ENCODE measurements at regions not wholly inside any gene's neighbourhood (a gene's known extent, or its start where the extent isn't known, plus 50 kb on each side); places are given as distances from the start of the nearest gene placed in this dataset.

DNA sequence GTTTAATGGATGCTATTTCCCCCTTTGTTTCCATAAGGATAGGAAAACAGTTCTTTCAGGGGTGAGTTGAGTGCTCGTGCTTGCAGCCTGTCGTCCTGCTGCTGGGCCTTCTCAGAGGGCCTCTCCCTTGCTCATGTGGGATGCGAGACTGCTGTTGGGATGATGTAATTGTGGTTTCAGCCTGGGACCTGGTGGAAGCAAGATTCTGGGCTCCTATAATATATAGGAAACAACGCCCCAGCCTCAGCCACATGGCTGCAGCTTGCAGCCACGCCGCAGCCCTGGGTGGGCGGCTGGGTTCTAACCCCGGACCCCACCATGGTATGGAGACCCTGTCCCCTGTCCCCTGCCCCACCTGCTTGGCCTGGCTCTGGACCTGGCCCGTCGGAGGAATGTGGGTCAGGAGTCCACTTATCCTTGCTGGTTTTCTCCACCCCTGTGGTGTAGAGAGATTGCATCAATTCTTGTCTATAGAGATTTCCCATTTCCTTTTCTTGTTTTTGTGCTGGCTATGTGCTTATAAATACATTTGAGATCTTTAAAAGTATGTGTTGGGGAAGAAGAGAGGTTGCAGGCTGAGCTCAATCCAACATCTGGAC, 357.8 kb downstream of the SIPA1L2 start:
- ChIA-PET CTCF (no interaction called here), POLR2A (no interaction called here)
- no peak for TF ChIP-seq SP1 (IDR thresholded peaks at IDR 0.05)
- DNase-seq (ENCODE audit: extremely low spot score) = no peak

DNA sequence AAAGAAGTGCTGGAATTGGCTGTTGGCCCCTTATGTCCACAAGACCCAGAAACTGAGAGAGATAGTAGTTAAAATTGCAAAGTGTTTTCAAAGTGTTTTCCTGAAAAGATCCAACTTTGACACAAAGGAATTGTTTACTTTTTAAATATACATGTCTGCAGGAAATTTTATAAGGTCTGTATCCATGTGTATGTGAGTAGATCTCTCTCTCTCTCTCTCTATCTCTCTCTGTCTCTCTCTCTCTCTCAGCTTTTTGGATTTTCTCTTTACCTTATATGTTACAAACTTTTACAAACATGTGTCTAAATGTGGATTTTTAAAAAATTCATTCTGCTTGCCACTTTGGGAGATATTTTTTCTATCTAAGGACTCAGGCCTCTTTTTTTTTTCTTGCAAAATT, 358.6 kb downstream of the SIPA1L2 start:
- no peak for DNase-seq (ENCODE audit: extremely low spot score)
- ChIA-PET CTCF (no interaction called here), POLR2A (no interaction called here)
- no peak for TF ChIP-seq TARDBP (IDR thresholded peaks at IDR 0.05)

GRCh38 chr1:232269988-232270387, 359.9 kb downstream of the SIPA1L2 start:
- ChIA-PET POLR2A (no interaction called here), CTCF (no interaction called here)
- DNase-seq (ENCODE audit: extremely low spot score) = no peak
- TF ChIP-seq SUZ12 (IDR thresholded peaks at IDR 0.05) (no peak), HDGF (IDR thresholded peaks at IDR 0.05; ENCODE audit: borderline replicate concordance) (no peak), BHLHE40 (IDR thresholded peaks at IDR 0.05; ENCODE audit: borderline replicate concordance) (no peak), CTBP1 (IDR thresholded peaks at IDR 0.05; ENCODE audit: borderline replicate concordance) (no peak), FOXM1 (IDR thresholded peaks at IDR 0.05; ENCODE audit: borderline replicate concordance) (no peak), FOXK2 (IDR thresholded peaks at IDR 0.05) (no peak), SP1 (IDR thresholded peaks at IDR 0.05) (no peak), NFRKB (IDR thresholded peaks at IDR 0.05) (no peak), FOXA1 (IDR thresholded peaks at IDR 0.05) (no peak), LEF1 (IDR thresholded peaks at IDR 0.05; ENCODE audit: borderline replicate concordance) (no peak), TARDBP (IDR thresholded peaks at IDR 0.05) (no peak)
- TF ChIP-seq, protein P1, sequence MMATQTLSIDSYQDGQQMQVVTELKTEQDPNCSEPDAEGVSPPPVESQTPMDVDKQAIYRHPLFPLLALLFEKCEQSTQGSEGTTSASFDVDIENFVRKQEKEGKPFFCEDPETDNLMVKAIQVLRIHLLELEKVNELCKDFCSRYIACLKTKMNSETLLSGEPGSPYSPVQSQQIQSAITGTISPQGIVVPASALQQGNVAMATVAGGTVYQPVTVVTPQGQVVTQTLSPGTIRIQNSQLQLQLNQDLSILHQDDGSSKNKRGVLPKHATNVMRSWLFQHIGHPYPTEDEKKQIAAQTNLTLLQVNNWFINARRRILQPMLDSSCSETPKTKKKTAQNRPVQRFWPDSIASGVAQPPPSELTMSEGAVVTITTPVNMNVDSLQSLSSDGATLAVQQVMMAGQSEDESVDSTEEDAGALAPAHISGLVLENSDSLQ (IDR thresholded peaks at IDR 0.05) = no peak

- no peak for TF ChIP-seq FOXK2 (IDR thresholded peaks at IDR 0.05)
- TF ChIP-seq, protein P1 (IDR thresholded peaks at IDR 0.05) = no peak
- TF ChIP-seq FOXM1 (IDR thresholded peaks at IDR 0.05; ENCODE audit: borderline replicate concordance) = no peak
- no peak for TF ChIP-seq L3MBTL2 (conservative IDR thresholded peaks at IDR 0.05)
- TF ChIP-seq ELF4 (IDR thresholded peaks at IDR 0.05) = no peak
- no peak for TF ChIP-seq LEF1 (IDR thresholded peaks at IDR 0.05; ENCODE audit: borderline replicate concordance)
- TF ChIP-seq BHLHE40 (IDR thresholded peaks at IDR 0.05; ENCODE audit: borderline replicate concordance) = no peak
- TF ChIP-seq TARDBP (IDR thresholded peaks at IDR 0.05) = no peak
- TF ChIP-seq HDGF (IDR thresholded peaks at IDR 0.05; ENCODE audit: borderline replicate concordance) = no peak
- TF ChIP-seq ZNF384 (IDR thresholded peaks at IDR 0.05) = no peak
- no peak for TF ChIP-seq CTBP1 (IDR thresholded peaks at IDR 0.05; ENCODE audit: borderline replicate concordance)
- no peak for TF ChIP-seq SP1 (IDR thresholded peaks at IDR 0.05)
- TF ChIP-seq SUZ12 (IDR thresholded peaks at IDR 0.05) = no peak
- no peak for TF ChIP-seq FOXA1 (IDR thresholded peaks at IDR 0.05)
- TF ChIP-seq NFRKB (IDR thresholded peaks at IDR 0.05) = no peak
- no peak for TF ChIP-seq ARNT (IDR thresholded peaks at IDR 0.05)
- ChIA-PET POLR2A (no interaction called here), CTCF (no interaction called here)
- DNase-seq (ENCODE audit: extremely low spot score) = no peak
Observed at GRCh38 chr1:232267837-232268598, 361.9 kb downstream of the SIPA1L2 start.

DNA sequence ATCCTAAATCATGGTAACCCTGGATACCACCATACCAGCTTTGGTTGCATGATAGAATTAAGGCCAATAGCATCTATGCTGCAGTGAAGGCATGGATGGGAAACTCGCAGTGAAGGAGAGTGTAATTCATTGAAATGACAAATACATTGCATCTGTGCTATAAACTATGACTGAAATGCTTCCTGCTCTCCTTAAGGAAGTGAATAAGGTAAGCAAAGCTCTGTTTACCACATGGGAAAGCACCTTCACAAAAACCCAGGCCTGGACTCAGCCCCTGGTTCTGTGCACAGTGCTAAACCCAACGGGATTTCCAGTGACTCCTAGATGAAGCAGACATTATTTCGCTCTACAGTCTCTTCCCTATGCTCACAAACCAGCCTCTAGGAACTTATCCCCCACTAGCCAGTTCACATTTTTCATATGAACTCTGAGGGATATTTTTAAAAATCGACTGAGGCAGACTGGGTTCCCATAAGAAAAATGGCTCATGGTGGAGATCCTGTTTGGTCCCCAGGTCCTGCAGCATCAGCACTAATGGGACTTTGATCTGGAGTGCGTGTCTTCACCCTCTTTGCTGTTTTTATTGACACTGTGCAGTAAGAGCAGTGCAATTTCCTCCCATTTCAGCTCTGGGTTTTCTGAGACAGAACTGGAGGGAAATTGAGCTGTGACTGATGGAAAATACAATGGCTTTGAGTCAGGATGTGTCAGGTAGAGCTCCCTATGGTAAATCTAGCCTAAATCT, 362.7 kb downstream of the SIPA1L2 start:
- CTCF ChIA-PET = no interaction called here
- no peak for DNase-seq (ENCODE audit: extremely low spot score)
- POLR2A ChIA-PET = no interaction called here
- TF ChIP-seq, protein P1 (IDR thresholded peaks at IDR 0.05) = no peak
- no peak for TF ChIP-seq FOXM1 (IDR thresholded peaks at IDR 0.05; ENCODE audit: borderline replicate concordance)
- no peak for TF ChIP-seq TARDBP (IDR thresholded peaks at IDR 0.05)
- TF ChIP-seq SP1 (IDR thresholded peaks at IDR 0.05) = no peak
- no peak for TF ChIP-seq ELF4 (IDR thresholded peaks at IDR 0.05)
- no peak for TF ChIP-seq FOXK2 (IDR thresholded peaks at IDR 0.05)
- no peak for TF ChIP-seq ZNF384 (IDR thresholded peaks at IDR 0.05)
- no peak for TF ChIP-seq L3MBTL2 (conservative IDR thresholded peaks at IDR 0.05)
- no peak for TF ChIP-seq CTBP1 (IDR thresholded peaks at IDR 0.05; ENCODE audit: borderline replicate concordance)
- TF ChIP-seq NFRKB (IDR thresholded peaks at IDR 0.05) = no peak
- no peak for TF ChIP-seq BHLHE40 (IDR thresholded peaks at IDR 0.05; ENCODE audit: borderline replicate concordance)
- no peak for TF ChIP-seq FOXA1 (IDR thresholded peaks at IDR 0.05)
- TF ChIP-seq SUZ12 (IDR thresholded peaks at IDR 0.05) = no peak
- TF ChIP-seq HDGF (IDR thresholded peaks at IDR 0.05; ENCODE audit: borderline replicate concordance) = no peak
- no peak for TF ChIP-seq ARNT (IDR thresholded peaks at IDR 0.05)
- TF ChIP-seq LEF1 (IDR thresholded peaks at IDR 0.05; ENCODE audit: borderline replicate concordance) = no peak

GRCh38 chr1:232263452-232263851, 366.5 kb downstream of the SIPA1L2 start:
- POLR2A ChIA-PET = no interaction called here
- CTCF ChIA-PET = interaction anchor here (0.6 kb wide), 1 partner anchor 92 kb away, joined by 4 read pairs; no protein-coding TSS in a partner anchor
- TF ChIP-seq LEF1 (IDR thresholded peaks at IDR 0.05; ENCODE audit: borderline replicate concordance) (no peak), SP1 (IDR thresholded peaks at IDR 0.05) (no peak), L3MBTL2 (conservative IDR thresholded peaks at IDR 0.05) (no peak), HDGF (IDR thresholded peaks at IDR 0.05; ENCODE audit: borderline replicate concordance) (no peak), ELF4 (IDR thresholded peaks at IDR 0.05) (no peak)
- DNase-seq (ENCODE audit: extremely low spot score) = no peak
